K562 (cell line): ENCODE measurements at regions not wholly inside any gene's neighbourhood (a gene's known extent, or its start where the extent isn't known, plus 50 kb on each side); places are given as distances from the start of the nearest gene placed in this dataset.

Experiments
- ATAC-seq: fragments of 200-7000 bp; cut with Tn5 transposase; 3 replicates; pipeline ENCODE4 v1.9.1; 2020; ENCODE audit warnings: moderate library complexity
- BruUV-seq: library from RNA; stranded (reverse); fragments of 400-500 nt; replicated peaks from 2 replicates; lab custom pipeline; 2021; lab: Mats Ljungman, UMichigan
- CTCF ChIA-PET: fragments of 300-600 bp; formaldehyde crosslinking; extraction: SDS; loops from one replicate; lab custom pipeline; 2021; ENCODE audit warnings: low intra/inter-chr PET ratio; lab: Yijun Ruan, JAX
- POLR2A ChIA-PET: fragments of 300-600, 350-650 bp; sonication (Branson Sonifier 250); formaldehyde crosslinking; extraction: SDS; loops from one replicate; lab custom pipeline; 2021; ENCODE audit warnings: antibody characterized with exemption, inconsistent platforms; lab: Yijun Ruan, JAX
- DNase-seq, 4 experiments: peaks; one replicate each; pipeline versions ENCODE4 v3.0.0 to v3.0.0-alpha.2; 2011 to 2018; ENCODE audit warnings: low spot score in 3 of 4, mixed read lengths in 3 of 4; ENCODE audit errors: extremely low read depth in 1 of 4
- FAIRE-seq: peaks from 2 replicates; lab custom pipeline; 2011; peaks lifted over from hg19 to GRCh38; lab: Jason Lieb, UNC
- H2AFZ ChIP-seq: 2 replicates; pipeline ENCODE4 v1.6.0; 2011; ENCODE audit warnings: low read depth, low read length, control low read depth, inconsistent platforms
- H3K27ac ChIP-seq: fragments of 200-600 bp; 3 replicates; pipeline ENCODE4 v1.8.0; 2011; ENCODE audit warnings: low read depth, mild to moderate bottlenecking, control low read depth, inconsistent platforms, low read length, moderate library complexity, mixed read lengths; ENCODE audit errors: extremely low read depth
- H3K27me3 ChIP-seq, 2 experiments: fragments of 300-600 bp in 1 of 2; 2 replicates in 1 of 2; 3 replicates in 1 of 2; pipeline versions ENCODE4 v1.6.0 to v1.8.0; 2011; ENCODE audit warnings: inconsistent platforms in 2 of 2, low read length in 2 of 2, mild to moderate bottlenecking in 1 of 2, mixed read lengths in 1 of 2, moderate library complexity in 1 of 2; ENCODE audit not compliant: control insufficient read depth in 2 of 2, insufficient read depth in 2 of 2
- H3K36me3 ChIP-seq: fragments of 300-600 bp; 3 replicates; pipeline ENCODE4 v1.8.0; 2011; ENCODE audit warnings: mild to moderate bottlenecking, low read length, inconsistent platforms; ENCODE audit not compliant: control insufficient read depth, insufficient read depth
- H3K4me1 ChIP-seq, 2 experiments: fragments of 200-600 bp in 1 of 2; replicated peaks in 1 of 2; 2 replicates in 1 of 2; 3 replicates in 1 of 2; pipeline versions ENCODE4 v1.5.1 to v1.8.0; 2011; ENCODE audit warnings: inconsistent platforms in 2 of 2, low read length in 2 of 2, mild to moderate bottlenecking in 1 of 2, mixed read lengths in 1 of 2, moderate library complexity in 1 of 2; ENCODE audit not compliant: control insufficient read depth in 2 of 2, insufficient read depth in 2 of 2
- H3K4me2 ChIP-seq: 2 replicates; pipeline ENCODE4 v1.6.1; 2011; ENCODE audit warnings: low read length, control low read depth, inconsistent platforms, mixed read lengths; ENCODE audit not compliant: insufficient read depth
- H3K4me3 ChIP-seq: fragments of 200-600 bp; sonication (generic), shearing (Covaris generic); 2 replicates; pipeline ENCODE4 v1.5.1; 2016; ENCODE audit warnings: control low read depth, inconsistent platforms
- H3K79me2 ChIP-seq: fragments of 200-600 bp; 3 replicates; pipeline ENCODE4 v1.8.0; 2011; ENCODE audit warnings: low read length, inconsistent platforms; ENCODE audit not compliant: control insufficient read depth, insufficient read depth
- H3K9ac ChIP-seq, 2 experiments: 2 replicates each; pipeline versions ENCODE4 v1.6.0 to v1.6.1; 2011; ENCODE audit warnings: low read depth in 2 of 2, low read length in 2 of 2, control low read depth in 1 of 2, inconsistent platforms in 1 of 2, mild to moderate bottlenecking in 1 of 2, mixed read lengths in 1 of 2; ENCODE audit not compliant: insufficient read depth in 1 of 2
- H3K9me1 ChIP-seq: one replicate; pipeline ENCODE4 v1.6.0; 2011; ENCODE audit warnings: inconsistent platforms, mild to moderate bottlenecking, low read length, moderate library complexity; ENCODE audit not compliant: control insufficient read depth, insufficient read depth
- H3K9me3 ChIP-seq: replicated peaks from 2 replicates; pipeline ENCODE4 v1.5.1; 2011; ENCODE audit warnings: low read depth, low read length, inconsistent platforms; ENCODE audit not compliant: control insufficient read depth, insufficient read depth
- H4K20me1 ChIP-seq: replicated peaks from 2 replicates; pipeline ENCODE4 v1.6.1; 2011; ENCODE audit warnings: low read length, inconsistent platforms, mixed read lengths; ENCODE audit not compliant: control insufficient read depth, insufficient read depth
- C11orf30 ChIP-seq: fragments of 450-650 bp; IDR thresholded peaks from 2 replicates; pipeline ENCODE4 v1.6.1; 2016; ENCODE audit warnings: low read depth, mild to moderate bottlenecking
- MAFF ChIP-seq: IDR thresholded peaks from 2 replicates; pipeline ENCODE4 v1.6.1; 2012; ENCODE audit warnings: low read length, improper control_type of control experiment
- MAFG ChIP-seq: fragments of 450-650 bp; conservative IDR thresholded peaks from 2 replicates; pipeline ENCODE4 v1.6.1; 2016; ENCODE audit warnings: missing genetic modification characterization, missing compliant biosample characterization
- SNIP1 ChIP-seq: fragments of 450-650 bp; IDR thresholded peaks from 2 replicates; pipeline ENCODE4 v1.7.1; 2017; ENCODE audit warnings: low read depth, mild to moderate bottlenecking
- TFE3 ChIP-seq: fragments of 450-650 bp; formaldehyde crosslinking; IDR thresholded peaks from 2 replicates; pipeline ENCODE4 v1.4.0; 2020; ENCODE audit warnings: mild to moderate bottlenecking, mixed read lengths
- ZNF197 ChIP-seq: fragments of 200-800 bp; sonication (Bioruptor generic); IDR thresholded peaks from 2 replicates; pipeline ENCODE4 v1.6.1; 2016; ENCODE audit warnings: low read depth, missing genetic modification characterization, missing compliant biosample characterization
- ZNF316 ChIP-seq: fragments of 450-650 bp; IDR thresholded peaks from 2 replicates; pipeline ENCODE4 v1.6.1; 2016
- ZNF766 ChIP-seq: fragments of 200-800 bp; sonication (Bioruptor generic); conservative IDR thresholded peaks from 2 replicates; pipeline ENCODE4 v1.6.1; 2016; ENCODE audit warnings: missing genetic modification characterization, missing compliant biosample characterization
- WGBS: fragments of 100-300 bp; shearing (Covaris generic); methylation state at CpG from one replicate; pipeline ENCODE4 v1.1.6; 2016; ENCODE audit warnings: low coverage, mixed read lengths; ENCODE audit not compliant: insufficient coverage; ENCODE audit errors: missing lambda C conversion rate; 5-methylcytosine and 5-hydroxymethylcytosine counted together
- in situ Hi-C: fragments of 300-500 bp; cut with MboI; formaldehyde crosslinking; loops from 4 replicates; pipeline ENCODE4 v1.15.0; 2018; ENCODE audit warnings: inconsistent platforms, mixed read lengths
- intact Hi-C: fragments of 100-400 bp; cut with micrococcal nuclease; formaldehyde crosslinking; loops from 2 replicates; pipeline ENCODE4 v1.14.2; 2022

GRCh38 chr2:217325816-217326215, 466.0 kb upstream of the TNP1 start:
- no peak overlapping the region for H3K27ac ChIP-seq
- no peaks in the 10 kb centered on the region for H3K36me3 ChIP-seq
- no TSS peak for BruUV-seq
- H3K4me1 ChIP-seq = no peaks in the 10 kb centered on the region
- no peaks in the 10 kb centered on the region for H3K79me2 ChIP-seq
- no peak overlapping the region for H2AFZ ChIP-seq
- H3K9me3 ChIP-seq = no peaks in the 10 kb centered on the region
- H3K27me3 ChIP-seq = no peaks in the 10 kb centered on the region
- no peak overlapping the region for H3K9ac ChIP-seq
- ChIA-PET POLR2A (no interaction called here), CTCF (no interaction called here)
- DNase-seq (no peak), FAIRE-seq (no peak), ATAC-seq (no peak)
- no peaks in the 10 kb centered on the region for H4K20me1 ChIP-seq
- in situ Hi-C loops (no loop called here), intact Hi-C loops (no loop called here)
- no peak overlapping the region for H3K4me3 ChIP-seq
- peak; percentile 35; the same call in 1 of the 2 replicates for TF ChIP-seq TFE3 (CRISPR knock-in tag)
- no peak for TF ChIP-seq ZNF766 (CRISPR knock-in tag)
- 6% methylated on average over 2 of the region's 2 CpGs for WGBS
- H3K9me1 ChIP-seq = no peaks in the 10 kb centered on the region
- H3K4me2 ChIP-seq = no peak overlapping the region

- Histone ChIP-seq H3K9ac (no peak overlapping the region), H3K4me2 (no peak overlapping the region), H3K27me3 (no peaks in the 10 kb centered on the region), H3K4me1 (no peaks in the 10 kb centered on the region), H3K27ac (no peak overlapping the region), H3K9me3 (no peaks in the 10 kb centered on the region), H4K20me1 (no peaks in the 10 kb centered on the region), H3K36me3 (no peaks in the 10 kb centered on the region), H3K9me1 (no peaks in the 10 kb centered on the region), H3K79me2 (no peaks in the 10 kb centered on the region), H3K4me3 (no peak overlapping the region), H2AFZ (no peak overlapping the region)
- TF ChIP-seq MAFF = 0 out of 2 replicates have a peak, but pooled peaks have one; percentile 19
- TF ChIP-seq MAFG (tag) = peak; percentile 54
- TF ChIP-seq ZNF197 (CRISPR knock-in tag) = no peak
- no peak for TF ChIP-seq SNIP1
- peak; percentile 46; the same call in 1 of the 2 replicates for TF ChIP-seq C11orf30
- TF ChIP-seq ZNF316 = peak; percentile 67
- no peak for ATAC-seq
- no TSS peak for BruUV-seq
- DNase-seq = no peak
- intact Hi-C loops (no loop called here), in situ Hi-C loops (no loop called here)
- CTCF ChIA-PET = no interaction called here
- POLR2A ChIA-PET = no interaction called here
- WGBS = 0% methylated on average over 2 of the region's 2 CpGs
- no peak for FAIRE-seq
Observed at GRCh38 chr2:217325251-217325650, 465.4 kb upstream of the TNP1 start.
